WERI-Rb-1 (cell line): ENCODE measurements at regions not wholly inside any gene's neighbourhood (a gene's known extent, or its start where the extent isn't known, plus 50 kb on each side); places are given as distances from the start of the nearest gene placed in this dataset.

Experiments
- DNase-seq: peaks from one replicate; pipeline ENCODE4 v3.0.0-alpha.2; 2020
- H3K27ac ChIP-seq: fragments of 250-450 bp; sonication (Bioruptor Pico); 2 replicates; pipeline ENCODE4 v1.5.1; 2020; ENCODE audit warnings: mild to moderate bottlenecking, moderate library complexity
- H3K27me3 ChIP-seq: fragments of 250-450 bp; sonication (Bioruptor Pico); 2 replicates; pipeline ENCODE4 v1.5.1; 2021; ENCODE audit warnings: mild to moderate bottlenecking, low read depth, moderate library complexity; ENCODE audit not compliant: insufficient read depth, severe bottlenecking
- H3K36me3 ChIP-seq: fragments of 250-450 bp; sonication (Bioruptor Pico); 2 replicates; pipeline ENCODE4 v1.5.1; 2020; ENCODE audit warnings: mild to moderate bottlenecking, moderate library complexity
- H3K4me3 ChIP-seq: 2 replicates; pipeline ENCODE4 v1.5.1; 2011; ENCODE audit warnings: low read depth, mild to moderate bottlenecking, control low read depth, low read length
- H3K9me3 ChIP-seq: fragments of 250-450 bp; sonication (Bioruptor Pico); 2 replicates; pipeline ENCODE4 v1.5.1; 2021; ENCODE audit warnings: mild to moderate bottlenecking, moderate library complexity; ENCODE audit not compliant: severe bottlenecking
- TF ChIP-seq, protein P1 (sequence below): IDR thresholded peaks from 2 replicates; pipeline ENCODE4 v1.5.1; 2011; ENCODE audit warnings: low read depth, mild to moderate bottlenecking, control low read depth, inconsistent platforms, low read length

- TF ChIP-seq, protein P1, sequence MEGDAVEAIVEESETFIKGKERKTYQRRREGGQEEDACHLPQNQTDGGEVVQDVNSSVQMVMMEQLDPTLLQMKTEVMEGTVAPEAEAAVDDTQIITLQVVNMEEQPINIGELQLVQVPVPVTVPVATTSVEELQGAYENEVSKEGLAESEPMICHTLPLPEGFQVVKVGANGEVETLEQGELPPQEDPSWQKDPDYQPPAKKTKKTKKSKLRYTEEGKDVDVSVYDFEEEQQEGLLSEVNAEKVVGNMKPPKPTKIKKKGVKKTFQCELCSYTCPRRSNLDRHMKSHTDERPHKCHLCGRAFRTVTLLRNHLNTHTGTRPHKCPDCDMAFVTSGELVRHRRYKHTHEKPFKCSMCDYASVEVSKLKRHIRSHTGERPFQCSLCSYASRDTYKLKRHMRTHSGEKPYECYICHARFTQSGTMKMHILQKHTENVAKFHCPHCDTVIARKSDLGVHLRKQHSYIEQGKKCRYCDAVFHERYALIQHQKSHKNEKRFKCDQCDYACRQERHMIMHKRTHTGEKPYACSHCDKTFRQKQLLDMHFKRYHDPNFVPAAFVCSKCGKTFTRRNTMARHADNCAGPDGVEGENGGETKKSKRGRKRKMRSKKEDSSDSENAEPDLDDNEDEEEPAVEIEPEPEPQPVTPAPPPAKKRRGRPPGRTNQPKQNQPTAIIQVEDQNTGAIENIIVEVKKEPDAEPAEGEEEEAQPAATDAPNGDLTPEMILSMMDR, result no peak
- Histone ChIP-seq H3K36me3 (no peaks in the 10 kb centered on the region), H3K4me3 (no peak overlapping the region), H3K27me3 (no peaks in the 10 kb centered on the region), H3K27ac (no peak overlapping the region), H3K9me3 (no peaks in the 10 kb centered on the region)
- no peak for DNase-seq
These were observed 1530.9 kb upstream of the PABPC4L start for GRCh38 chr4:135732448-135732847.

- no peaks in the 10 kb centered on the region for H3K27me3 ChIP-seq
- H3K4me3 ChIP-seq, result no peak overlapping the region
- DNase-seq, result no peak
- H3K36me3 ChIP-seq, result no peaks in the 10 kb centered on the region
- no peak overlapping the region for H3K27ac ChIP-seq
- TF ChIP-seq, protein P1, result no peak
- H3K9me3 ChIP-seq, result no peaks in the 10 kb centered on the region
These were observed 1530.1 kb upstream of the PABPC4L start for GRCh38 chr4:135731682-135732081.

DNA sequence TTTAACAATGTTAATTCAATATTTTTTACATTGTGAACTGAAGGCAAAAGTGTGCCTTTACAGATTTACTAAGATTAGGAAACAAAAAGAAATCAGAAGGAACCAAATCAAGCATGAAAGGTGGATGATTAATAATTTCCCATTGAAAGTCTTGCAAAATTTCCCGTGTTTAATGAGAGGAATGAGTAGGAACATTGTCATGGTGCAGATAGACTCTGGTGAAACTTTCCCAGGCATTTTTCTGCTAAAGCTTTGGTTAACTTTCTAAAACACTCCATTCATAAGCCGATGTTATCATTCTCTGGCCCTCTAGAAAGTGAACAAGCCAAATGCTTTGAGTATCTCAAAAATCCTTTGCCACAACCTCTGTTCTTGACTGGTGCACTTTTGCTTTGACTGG lies 1522.8 kb upstream of the PABPC4L start:
- Histone ChIP-seq H3K9me3 (no peaks in the 10 kb centered on the region), H3K36me3 (no peaks in the 10 kb centered on the region), H3K27ac (no peak overlapping the region), H3K27me3 (no peaks in the 10 kb centered on the region), H3K4me3 (no peak overlapping the region)
- DNase-seq, result no peak
- TF ChIP-seq, protein P1, result no peak

DNA sequence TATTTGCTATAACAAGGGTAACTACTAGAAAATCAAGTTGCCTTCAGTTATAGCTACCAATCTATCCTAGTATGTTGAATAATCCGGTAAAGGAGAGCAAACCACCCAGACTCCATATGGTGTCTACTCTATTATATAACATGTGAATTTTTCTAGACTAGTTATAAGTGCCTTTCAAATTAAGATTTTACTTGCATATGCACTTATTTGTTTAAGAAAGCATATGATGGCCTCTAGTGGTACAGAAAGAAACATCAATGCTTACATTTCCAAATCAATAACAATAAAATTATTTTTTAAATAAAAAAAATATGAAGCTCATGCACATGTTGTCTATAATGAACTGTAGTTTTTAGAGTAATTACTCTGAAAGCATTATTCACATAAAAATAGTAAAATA lies 1516.4 kb upstream of the PABPC4L start:
- H3K27ac ChIP-seq, result no peak overlapping the region
- TF ChIP-seq, protein P1, result no peak
- no peak for DNase-seq
- no peaks in the 10 kb centered on the region for H3K27me3 ChIP-seq
- no peak overlapping the region for H3K4me3 ChIP-seq
- no peaks in the 10 kb centered on the region for H3K9me3 ChIP-seq
- no peaks in the 10 kb centered on the region for H3K36me3 ChIP-seq

GRCh38 chr4:135705343-135705742 lies 1503.8 kb upstream of the PABPC4L start:
- H3K36me3 ChIP-seq, result no peaks in the 10 kb centered on the region
- no peak for DNase-seq
- no peaks in the 10 kb centered on the region for H3K27me3 ChIP-seq
- H3K27ac ChIP-seq, result no peak overlapping the region
- H3K9me3 ChIP-seq, result no peaks in the 10 kb centered on the region
- H3K4me3 ChIP-seq, result no peak overlapping the region
- TF ChIP-seq, protein P1, result no peak

DNA sequence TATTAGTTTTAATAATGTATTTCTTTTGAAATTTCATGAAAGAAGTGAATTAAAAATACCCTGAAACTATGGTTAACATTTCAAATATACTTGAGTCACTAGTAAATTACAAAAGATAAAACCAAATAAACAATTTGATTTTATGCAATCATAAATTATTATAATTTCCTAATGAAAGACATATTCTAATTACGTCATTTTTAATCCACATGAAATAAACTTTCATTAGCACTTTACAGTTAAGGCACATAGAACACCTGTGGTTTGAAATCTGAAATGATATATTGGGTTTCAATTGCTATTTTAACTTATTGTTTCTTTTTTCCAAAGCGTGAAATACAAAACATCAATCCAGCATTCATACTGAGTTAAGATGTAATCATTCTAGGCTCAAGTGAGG lies 1492.5 kb upstream of the PABPC4L start:
- H3K9me3 ChIP-seq, result no peaks in the 10 kb centered on the region
- TF ChIP-seq, protein P1, result no peak
- H3K4me3 ChIP-seq, result no peak overlapping the region
- DNase-seq, result no peak
- H3K36me3 ChIP-seq, result no peaks in the 10 kb centered on the region
- no peak overlapping the region for H3K27ac ChIP-seq
- H3K27me3 ChIP-seq, result no peaks in the 10 kb centered on the region
